Activated naive CD4-positive, alpha-beta T cell treated with anti-CD3 and anti-CD28 coated beads, Interleukin-2, amount 50 U/mL, for 16 hours (primary cell): ENCODE measurements at regions not wholly inside any gene's neighbourhood (a gene's known extent, or its start where the extent isn't known, plus 50 kb on each side); places are given as distances from the start of the nearest gene placed in this dataset.
A peak's percentile ranks its signal among the peaks of the same experiment; 100 is the strongest.
"Not testable (repeated sequence)": the region's sequence is repeated elsewhere in the genome, so short reads cannot be mapped to it uniquely, and the experiment has no call there.

Source experiments
- DNase-seq: peaks from one replicate; pipeline ENCODE4 v3.0.0-alpha.2; 2020

- DNase-seq: peak; percentile 25
Measured at GRCh38 chr2:8310557-8311455, 371.1 kb upstream of the ID2 start.

- no peak for DNase-seq
Measured at GRCh38 chr2:8312221-8312620, 369.6 kb upstream of the ID2 start.

DNA sequence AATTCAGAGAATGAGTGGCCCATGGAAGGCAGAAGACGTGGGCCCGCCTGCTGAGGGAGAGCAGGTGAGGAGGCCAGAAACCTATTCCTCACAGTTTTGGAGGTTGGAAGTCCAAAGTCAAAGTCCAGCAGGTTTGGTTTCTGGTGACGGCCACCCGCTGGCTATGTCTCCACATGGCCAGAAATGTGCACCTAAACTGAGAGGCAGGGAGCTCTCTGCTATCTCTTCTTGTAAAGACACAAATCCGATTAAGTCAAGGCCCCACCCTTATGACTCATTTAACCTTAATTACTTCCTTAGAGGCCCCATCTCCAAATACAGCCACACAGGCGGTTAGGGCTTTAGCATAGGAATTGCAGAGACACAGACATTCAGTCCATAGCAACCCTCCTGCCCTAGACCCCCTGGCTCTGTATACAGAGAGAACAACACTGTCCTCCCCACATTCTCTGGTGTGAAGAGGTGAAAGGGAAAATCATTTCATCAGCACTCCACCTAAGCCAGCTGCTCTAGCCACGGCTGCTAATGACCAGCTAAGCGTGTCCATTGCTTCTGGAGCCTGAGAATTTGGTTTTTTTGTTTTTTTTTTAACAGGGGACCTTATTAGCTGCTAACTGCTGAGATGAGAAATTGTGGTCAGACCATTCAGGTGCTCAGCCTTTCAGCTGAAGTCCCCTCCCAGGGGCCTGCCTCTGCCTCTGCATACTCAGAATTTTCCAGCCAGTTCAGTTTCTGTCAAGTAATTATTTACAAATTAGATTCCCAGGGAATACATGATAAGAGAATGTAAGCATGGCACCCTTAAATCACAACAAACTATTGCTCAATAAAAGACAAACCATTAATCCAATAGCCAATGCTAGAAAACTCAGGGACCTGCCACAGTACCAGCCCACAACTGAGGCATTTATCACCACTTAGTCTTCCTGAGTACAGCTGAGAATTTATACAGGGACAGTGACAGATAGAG is 368.7 kb upstream of the ID2 start:
- no peak for DNase-seq

GRCh38 chr2:8314063-8314462 is 367.8 kb upstream of the ID2 start:
- DNase-seq: no peak

DNA sequence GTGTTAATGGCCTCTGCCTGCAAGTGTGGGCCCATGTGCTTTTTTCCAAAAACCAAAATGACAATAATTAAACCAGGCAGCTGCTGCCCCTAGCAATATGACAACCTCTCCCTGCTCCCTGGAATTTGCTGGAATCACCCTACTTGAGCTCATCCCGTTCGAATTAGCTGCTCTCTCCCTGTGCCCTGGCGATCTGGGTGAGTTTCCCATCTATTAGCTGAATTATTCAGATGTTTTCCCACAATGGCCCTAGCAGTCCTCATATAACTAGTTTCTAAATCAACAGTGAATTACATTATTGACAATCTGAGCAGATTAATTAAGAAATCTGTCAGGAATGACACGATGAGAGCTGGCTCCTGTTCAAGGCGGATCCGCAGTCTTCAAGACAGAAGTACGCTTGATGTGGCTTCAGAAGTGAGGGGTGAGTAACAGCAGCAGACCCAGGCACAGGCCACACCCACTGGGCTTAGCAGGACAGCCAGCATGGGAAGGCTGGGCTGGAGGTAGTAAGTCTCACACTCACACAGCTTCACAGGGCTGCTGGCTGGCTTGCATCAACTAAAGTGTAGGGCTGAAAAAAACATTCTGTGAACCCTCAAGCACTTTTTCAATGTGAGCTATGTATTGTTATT is 366.2 kb upstream of the ID2 start:
- DNase-seq: no peak

GRCh38 chr2:8316356-8316755 is 365.5 kb upstream of the ID2 start:
- DNase-seq: no peak

GRCh38 chr2:8317418-8317817 is 364.4 kb upstream of the ID2 start:
- no peak for DNase-seq

DNA sequence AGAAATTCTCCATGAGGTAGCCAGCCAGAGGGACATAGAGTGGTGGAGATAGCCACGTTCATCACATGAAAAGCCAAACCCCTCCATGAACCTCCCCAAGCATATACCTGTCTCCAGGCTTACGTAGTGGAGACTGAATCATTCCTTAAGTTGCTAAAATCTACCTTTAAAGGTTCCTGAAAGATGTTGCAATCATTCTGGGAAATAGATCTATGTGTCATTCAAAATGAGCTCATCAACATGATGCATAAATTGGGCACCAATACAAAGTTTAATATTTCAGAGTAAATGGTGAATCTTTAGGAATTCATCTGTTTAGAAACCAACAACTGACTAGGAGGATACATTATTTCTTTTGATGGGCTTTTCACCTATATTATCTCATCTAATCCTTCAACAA is 362.6 kb upstream of the ID2 start:
- no peak for DNase-seq

- no peak for DNase-seq
Measured at GRCh38 chr2:8320311-8321066, 361.4 kb upstream of the ID2 start.

GRCh38 chr2:8322634-8323033 is 359.2 kb upstream of the ID2 start:
- DNase-seq: no peak

DNA sequence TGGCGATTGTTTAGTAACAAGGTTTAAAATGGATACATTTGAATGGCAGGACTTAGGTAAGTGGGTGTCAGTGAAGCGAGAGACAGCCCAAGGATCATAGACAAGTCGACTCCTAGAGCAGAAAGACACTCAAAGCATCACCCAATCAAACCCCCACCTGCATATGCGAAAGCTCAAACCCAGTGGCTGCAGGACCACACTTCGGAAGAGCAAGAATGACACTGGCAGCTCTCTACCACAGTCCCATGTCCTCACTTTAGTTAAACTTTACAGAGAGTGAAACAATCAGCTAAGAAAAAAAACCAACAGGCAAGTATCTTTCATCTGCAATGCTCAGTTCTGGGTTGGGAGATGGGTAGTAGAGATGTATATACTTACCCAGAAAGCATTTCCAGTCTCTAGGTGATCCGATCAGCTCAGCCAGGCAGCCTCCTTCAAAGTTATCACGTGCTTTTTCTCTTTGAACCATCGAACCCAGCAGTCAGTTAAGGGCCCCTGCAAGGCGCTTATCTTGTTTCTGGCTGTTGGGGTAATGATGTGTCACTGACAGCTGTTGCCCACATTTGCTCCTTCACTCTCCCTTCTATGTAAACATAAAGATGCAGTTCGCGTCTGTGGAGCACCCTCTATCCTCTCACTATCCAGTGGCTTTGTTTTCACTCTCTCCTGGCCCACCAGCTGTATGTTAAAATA is 357.5 kb upstream of the ID2 start:
- DNase-seq: no peak

GRCh38 chr2:8324901-8325300 is 357.0 kb upstream of the ID2 start:
- no peak for DNase-seq

- no peak for DNase-seq
Measured at GRCh38 chr2:8327371-8328100, 354.3 kb upstream of the ID2 start.

GRCh38 chr2:8328217-8328616 is 353.6 kb upstream of the ID2 start:
- DNase-seq: no peak

DNA sequence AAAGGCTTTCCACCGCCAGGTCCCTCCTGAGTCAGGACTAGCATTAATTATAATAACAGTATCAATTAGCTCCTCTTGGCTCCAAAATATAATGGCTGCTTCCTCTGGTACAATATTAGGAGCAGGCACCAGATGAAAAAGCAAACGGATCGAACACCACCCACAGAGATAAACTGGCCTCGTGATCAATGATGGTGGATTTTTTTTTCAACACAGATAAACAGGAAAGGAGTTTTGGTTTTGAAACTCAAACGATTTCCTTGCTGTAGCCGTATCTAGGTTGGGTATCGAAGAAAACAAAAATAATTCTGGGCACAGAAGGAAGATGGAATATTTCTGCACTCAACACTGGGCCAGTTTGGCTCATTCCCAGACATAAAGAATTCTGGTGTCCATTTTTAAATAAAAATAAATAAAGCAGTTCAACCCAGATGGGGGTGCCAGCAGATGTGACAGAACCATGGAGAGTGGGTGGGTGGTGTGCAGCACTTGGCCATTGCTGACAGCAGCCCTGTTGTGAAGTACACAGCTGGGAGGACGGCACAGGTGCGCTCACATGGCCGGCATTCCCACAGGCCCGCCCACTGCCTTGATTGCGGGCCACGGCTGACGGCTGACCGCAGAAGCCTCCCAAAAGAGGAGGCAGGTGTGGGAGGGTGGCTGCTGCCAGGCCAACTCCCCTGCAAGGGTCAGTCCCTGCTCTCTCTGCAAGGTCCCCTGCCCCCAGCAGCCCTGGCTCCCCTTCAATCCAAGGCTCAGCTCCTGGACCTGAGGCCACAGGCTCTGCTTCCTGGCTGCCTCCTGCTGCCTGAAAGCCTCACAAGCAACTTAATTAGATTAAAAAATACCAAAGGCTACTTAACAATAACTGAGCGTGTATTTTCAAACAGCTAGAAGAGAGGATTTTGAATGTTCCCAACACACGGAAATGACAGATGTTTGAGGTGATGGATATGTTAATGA is 351.9 kb upstream of the ID2 start:
- DNase-seq: no peak

GRCh38 chr2:8331068-8331467 is 350.8 kb upstream of the ID2 start:
- no peak for DNase-seq

- no peak for DNase-seq
Measured at GRCh38 chr2:8332646-8333045, 349.2 kb upstream of the ID2 start.

DNA sequence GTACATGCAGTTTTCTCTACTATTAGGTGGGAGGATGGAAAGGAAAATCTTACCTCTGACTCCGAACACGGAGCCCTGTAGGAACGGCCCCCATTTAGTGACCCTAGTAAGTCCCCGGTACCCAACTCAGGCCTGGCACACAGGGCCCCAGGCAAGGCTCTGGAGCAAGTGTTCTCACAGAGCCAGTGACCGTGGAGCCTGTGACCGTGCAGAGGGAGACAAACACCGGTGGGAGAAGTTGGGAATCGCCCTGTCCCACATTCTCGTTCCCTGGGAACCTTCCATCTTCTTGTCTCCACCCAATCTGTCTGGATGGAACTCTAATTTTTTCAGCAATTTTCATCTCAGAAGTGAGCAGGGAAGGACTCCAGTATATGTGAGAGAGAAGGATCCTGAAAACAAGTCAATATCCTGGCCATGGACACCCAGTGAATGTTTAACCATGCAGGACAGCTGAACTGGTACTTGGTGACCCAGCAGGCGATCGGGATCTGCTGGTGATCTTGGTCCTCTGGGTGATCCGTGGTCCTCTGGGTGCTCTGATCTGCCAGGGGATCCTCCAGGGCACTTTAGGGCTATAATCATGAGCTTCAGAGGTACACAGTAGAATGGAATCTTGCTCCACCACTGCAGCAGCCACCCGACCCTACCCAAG is 348.6 kb upstream of the ID2 start:
- DNase-seq: no peak

DNA sequence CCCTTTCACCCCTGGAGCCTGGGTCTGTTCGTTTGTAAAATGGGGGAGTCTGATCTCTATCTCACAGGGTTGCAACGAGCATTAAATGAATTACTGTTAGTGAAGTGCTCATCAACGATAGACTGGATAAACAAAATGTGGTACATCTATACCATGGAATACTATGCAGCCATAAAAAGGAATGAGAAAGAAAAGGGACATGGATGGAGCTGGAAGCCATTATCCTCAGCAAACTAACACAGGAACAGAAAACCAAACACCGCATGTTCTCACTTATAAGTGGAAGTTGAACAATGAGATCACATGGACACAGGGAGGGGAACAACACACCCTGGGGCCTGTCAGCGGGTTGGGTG is 348.0 kb upstream of the ID2 start:
- not testable (repeated sequence) for DNase-seq
